IPS-18a (cell line): ENCODE measurements at regions not wholly inside any gene's neighbourhood (a gene's known extent, or its start where the extent isn't known, plus 50 kb on each side); places are given as distances from the start of the nearest gene placed in this dataset.

Experiments
- H3K27ac ChIP-seq: one replicate; pipeline ENCODE4 v1.5.1; 2013; ENCODE audit warnings: low read length
- H3K27me3 ChIP-seq: one replicate; pipeline ENCODE4 v1.6.1; 2013; ENCODE audit warnings: mild to moderate bottlenecking, low read length; ENCODE audit not compliant: control insufficient read depth, insufficient read depth
- H3K36me3 ChIP-seq: one replicate; pipeline ENCODE4 v1.6.1; 2013; ENCODE audit warnings: low read depth, low read length; ENCODE audit not compliant: control insufficient read depth
- H3K4me1 ChIP-seq: one replicate; pipeline ENCODE4 v1.6.1; 2013; ENCODE audit warnings: low read depth, low read length; ENCODE audit not compliant: control insufficient read depth
- H3K4me3 ChIP-seq: one replicate; pipeline ENCODE4 v1.5.1; 2013; ENCODE audit warnings: low read length
- H3K9ac ChIP-seq: one replicate; pipeline ENCODE4 v1.6.1; 2013; ENCODE audit warnings: mild to moderate bottlenecking, low read length, moderate library complexity
- H3K9me3 ChIP-seq: one replicate; pipeline ENCODE4 v1.6.1; 2013; ENCODE audit warnings: low read depth, low read length; ENCODE audit not compliant: control insufficient read depth

DNA sequence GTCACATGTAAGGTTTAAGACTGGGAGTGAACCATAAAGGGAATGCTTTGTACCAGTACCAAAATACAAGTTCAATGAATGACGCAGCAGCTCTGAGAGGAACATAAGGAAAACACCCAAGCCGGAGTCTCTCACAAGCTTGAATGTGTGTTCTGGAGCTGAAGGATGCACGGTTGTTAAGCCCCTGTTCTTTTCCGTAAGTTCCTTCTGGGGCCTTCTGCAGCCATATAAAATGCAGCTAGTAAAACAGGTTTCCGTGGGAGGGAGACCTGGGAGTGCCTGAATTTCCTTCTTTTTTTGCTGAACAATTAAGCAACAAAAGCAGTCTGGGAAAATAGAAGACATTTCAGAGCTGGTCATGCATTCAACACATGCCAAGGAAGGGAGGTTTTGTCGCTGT, 73.2 kb upstream of the JAG1 start:
- no peak overlapping the region for H3K4me3 ChIP-seq
- no peak overlapping the region for H3K27ac ChIP-seq
- no peaks in the 10 kb centered on the region for H3K36me3 ChIP-seq
- no peak overlapping the region for H3K9ac ChIP-seq
- H3K4me1 ChIP-seq, result no peaks in the 10 kb centered on the region
- no peaks in the 10 kb centered on the region for H3K27me3 ChIP-seq
- no peaks in the 10 kb centered on the region for H3K9me3 ChIP-seq

GRCh38 chr20:10749084-10749483, 75.3 kb upstream of the JAG1 start:
- H3K9me3 ChIP-seq, result no peaks in the 10 kb centered on the region
- no peaks in the 10 kb centered on the region for H3K27me3 ChIP-seq
- H3K4me3 ChIP-seq, result no peak overlapping the region
- H3K9ac ChIP-seq, result no peak overlapping the region
- no peaks in the 10 kb centered on the region for H3K4me1 ChIP-seq
- H3K27ac ChIP-seq, result no peak overlapping the region
- no peaks in the 10 kb centered on the region for H3K36me3 ChIP-seq

- H3K9me3 ChIP-seq, result no peaks in the 10 kb centered on the region
- H3K27me3 ChIP-seq, result no peaks in the 10 kb centered on the region
- H3K4me1 ChIP-seq, result no peaks in the 10 kb centered on the region
- H3K27ac ChIP-seq, result no peak overlapping the region
- H3K4me3 ChIP-seq, result no peak overlapping the region
- H3K9ac ChIP-seq, result no peak overlapping the region
- no peaks in the 10 kb centered on the region for H3K36me3 ChIP-seq
These were observed 78.4 kb upstream of the JAG1 start for GRCh38 chr20:10752206-10752605.

GRCh38 chr20:10754824-10755223, 81.0 kb upstream of the JAG1 start:
- H3K36me3 ChIP-seq, result no peaks in the 10 kb centered on the region
- no peaks in the 10 kb centered on the region for H3K27me3 ChIP-seq
- no peak overlapping the region for H3K9ac ChIP-seq
- H3K9me3 ChIP-seq, result no peaks in the 10 kb centered on the region
- H3K4me3 ChIP-seq, result no peak overlapping the region
- H3K27ac ChIP-seq, result no peak overlapping the region
- no peaks in the 10 kb centered on the region for H3K4me1 ChIP-seq

- H3K9ac ChIP-seq, result no peak overlapping the region
- H3K4me3 ChIP-seq, result no peak overlapping the region
- no peak overlapping the region for H3K27ac ChIP-seq
- no peaks in the 10 kb centered on the region for H3K27me3 ChIP-seq
- no peaks in the 10 kb centered on the region for H3K36me3 ChIP-seq
- peaks cover 6% of the 10 kb centered on the region for H3K4me1 ChIP-seq
- H3K9me3 ChIP-seq, result no peaks in the 10 kb centered on the region
These were observed 84.6 kb upstream of the JAG1 start for GRCh38 chr20:10758446-10758845.

DNA sequence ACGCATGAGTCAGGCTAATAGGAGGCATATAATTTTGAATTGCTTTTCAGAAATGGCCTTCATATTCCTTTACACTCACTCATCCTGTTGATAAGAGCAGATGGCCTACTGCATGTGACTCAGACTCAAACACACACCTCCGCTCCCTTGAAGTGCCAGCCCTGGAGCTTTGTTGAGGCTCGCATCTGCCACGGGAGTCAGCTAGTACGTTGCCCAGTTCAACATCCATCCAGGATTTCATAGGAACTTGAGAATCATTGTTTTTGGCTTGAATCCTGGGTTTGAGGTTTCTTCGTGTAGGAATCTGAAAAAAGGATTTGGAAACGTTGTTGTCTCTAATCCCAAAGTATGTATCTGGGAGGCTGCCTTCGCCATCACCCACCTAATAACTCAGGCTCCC, 87.4 kb upstream of the JAG1 start:
- Histone ChIP-seq H3K36me3 (no peaks in the 10 kb centered on the region), H3K27me3 (no peaks in the 10 kb centered on the region), H3K9ac (no peak overlapping the region), H3K27ac (no peak overlapping the region), H3K4me3 (no peak overlapping the region), H3K9me3 (no peaks in the 10 kb centered on the region), H3K4me1 (peaks cover 7% of the 10 kb centered on the region)

DNA sequence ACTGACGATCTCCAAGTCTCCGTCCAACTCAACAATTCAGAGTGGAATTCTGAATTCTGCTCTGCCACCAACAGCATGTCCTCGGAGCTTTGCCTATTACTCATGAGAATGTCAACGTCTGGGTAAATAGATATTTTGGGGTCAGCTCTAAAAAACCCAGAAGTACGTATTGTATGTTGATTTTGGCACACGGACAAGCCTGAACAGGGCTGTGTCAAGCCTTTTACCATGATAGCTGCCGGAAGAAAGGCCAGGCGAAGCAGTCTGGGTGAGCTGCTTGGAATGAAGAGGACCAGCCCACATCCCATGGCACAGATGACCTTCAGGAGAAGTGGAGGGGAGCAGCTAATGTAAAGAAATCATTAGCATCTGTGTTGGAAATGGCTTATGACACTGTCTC, 88.0 kb upstream of the JAG1 start:
- Histone ChIP-seq H3K36me3 (no peaks in the 10 kb centered on the region), H3K9ac (no peak overlapping the region), H3K9me3 (no peaks in the 10 kb centered on the region), H3K27ac (no peak overlapping the region), H3K27me3 (no peaks in the 10 kb centered on the region), H3K4me1 (peaks cover 7% of the 10 kb centered on the region), H3K4me3 (no peak overlapping the region)

DNA sequence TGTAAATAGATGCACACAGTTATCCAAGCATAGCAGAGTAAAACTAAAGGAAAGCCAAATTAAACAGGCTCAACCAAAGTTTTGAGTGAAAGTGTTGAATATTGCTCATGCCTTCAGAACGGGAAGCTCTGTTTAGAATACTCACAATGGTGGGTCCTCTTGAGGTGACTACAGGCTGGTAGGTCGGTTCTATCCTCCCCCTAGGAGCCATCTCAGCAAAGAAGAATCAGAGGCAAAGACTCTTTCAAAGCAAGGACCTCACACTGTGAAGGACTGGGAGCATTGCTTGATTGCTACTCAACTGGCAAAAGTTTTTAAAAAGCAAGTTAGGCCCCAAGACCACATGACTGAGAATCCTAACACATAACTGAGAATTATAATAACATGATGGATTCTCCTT, 88.4 kb upstream of the JAG1 start:
- no peak overlapping the region for H3K27ac ChIP-seq

GRCh38 chr20:10763112-10763511, 89.3 kb upstream of the JAG1 start:
- Histone ChIP-seq H3K27me3 (no peaks in the 10 kb centered on the region), H3K36me3 (no peaks in the 10 kb centered on the region), H3K4me3 (no peak overlapping the region), H3K9me3 (no peaks in the 10 kb centered on the region), H3K9ac (no peak overlapping the region), H3K27ac (no peak overlapping the region), H3K4me1 (peaks cover 7% of the 10 kb centered on the region)

More for the DNA sequence above, 88.4 kb upstream of the JAG1 start:
- H3K27me3 ChIP-seq, result no peaks in the 10 kb centered on the region
- H3K4me3 ChIP-seq, result no peak overlapping the region
- no peak overlapping the region for H3K9ac ChIP-seq
- no peaks in the 10 kb centered on the region for H3K9me3 ChIP-seq
- peaks cover 7% of the 10 kb centered on the region for H3K4me1 ChIP-seq
- H3K36me3 ChIP-seq, result no peaks in the 10 kb centered on the region

- Histone ChIP-seq H3K4me1 (peaks cover 5% of the 10 kb centered on the region), H3K27me3 (no peaks in the 10 kb centered on the region), H3K36me3 (no peaks in the 10 kb centered on the region), H3K9ac (no peak overlapping the region), H3K4me3 (no peak overlapping the region), H3K9me3 (no peaks in the 10 kb centered on the region), H3K27ac (no peak overlapping the region)
These were observed 95.9 kb upstream of the JAG1 start for GRCh38 chr20:10769700-10770099.

GRCh38 chr20:10770753-10771152, 97.0 kb upstream of the JAG1 start:
- Histone ChIP-seq H3K36me3 (no peaks in the 10 kb centered on the region), H3K9me3 (no peaks in the 10 kb centered on the region), H3K27ac (no peak overlapping the region), H3K27me3 (no peaks in the 10 kb centered on the region), H3K4me1 (peaks cover 5% of the 10 kb centered on the region), H3K4me3 (no peak overlapping the region), H3K9ac (no peak overlapping the region)

GRCh38 chr20:10771435-10772140, 97.8 kb upstream of the JAG1 start:
- H3K36me3 ChIP-seq, result no peaks in the 10 kb centered on the region
- H3K4me1 ChIP-seq, result peaks cover 5% of the 10 kb centered on the region
- no peaks in the 10 kb centered on the region for H3K27me3 ChIP-seq
- H3K27ac ChIP-seq, result no peak overlapping the region
- H3K9me3 ChIP-seq, result no peaks in the 10 kb centered on the region
- no peak overlapping the region for H3K4me3 ChIP-seq
- H3K9ac ChIP-seq, result no peak overlapping the region
